Fibroblast of lung (primary cell): ENCODE measurements at regions not wholly inside any gene's neighbourhood (a gene's known extent, or its start where the extent isn't known, plus 50 kb on each side); places are given as distances from the start of the nearest gene placed in this dataset.

Experiments
- CTCF ChIP-seq, 2 donors: IDR thresholded peaks in 1 of 2; conservative IDR thresholded peaks in 1 of 2; 1 replicate in 1 of 2; 2 replicates in 1 of 2; pipeline ENCODE4 v1.5.1; 2011 to 2012; ENCODE audit warnings: low read length in 2 of 2, control low read depth in 1 of 2, inconsistent platforms in 1 of 2, low read depth in 1 of 2, mild to moderate bottlenecking in 1 of 2
- EZH2 ChIP-seq: IDR thresholded peaks from 2 replicates; pipeline ENCODE4 v1.5.1; 2012; ENCODE audit warnings: low read length, control low read depth, mild to moderate bottlenecking; ENCODE audit errors: missing control alignments

GRCh38 chr20:39535301-39535700, 573.2 kb downstream of the DHX35 start:
- no peak for TF ChIP-seq CTCF (conservative IDR thresholded peaks at IDR 0.05 in 1 of 2, IDR thresholded peaks at IDR 0.05 in 1 of 2; ENCODE audit: low read depth in 1 of 2, low read length in 2 of 2)
- no peak for TF ChIP-seq EZH2
